MM.1S (cell line): ENCODE measurements at regions not wholly inside any gene's neighbourhood (a gene's known extent, or its start where the extent isn't known, plus 50 kb on each side); places are given as distances from the start of the nearest gene placed in this dataset.

ENCODE experiments used
- CTCF ChIP-seq: fragments of 300-600 bp; sonication (generic); IDR thresholded peaks from 2 replicates; pipeline ENCODE4 v1.5.1; 2016; ENCODE audit warnings: antibody characterized with exemption, low read length, mixed read lengths
- EZH2 ChIP-seq: fragments of 300-600 bp; sonication (generic); optimal IDR thresholded peaks from 2 replicates; pipeline ENCODE3; 2017; ENCODE audit warnings: low read depth, mild to moderate bottlenecking, antibody characterized with exemption, low read length, mixed read lengths

DNA sequence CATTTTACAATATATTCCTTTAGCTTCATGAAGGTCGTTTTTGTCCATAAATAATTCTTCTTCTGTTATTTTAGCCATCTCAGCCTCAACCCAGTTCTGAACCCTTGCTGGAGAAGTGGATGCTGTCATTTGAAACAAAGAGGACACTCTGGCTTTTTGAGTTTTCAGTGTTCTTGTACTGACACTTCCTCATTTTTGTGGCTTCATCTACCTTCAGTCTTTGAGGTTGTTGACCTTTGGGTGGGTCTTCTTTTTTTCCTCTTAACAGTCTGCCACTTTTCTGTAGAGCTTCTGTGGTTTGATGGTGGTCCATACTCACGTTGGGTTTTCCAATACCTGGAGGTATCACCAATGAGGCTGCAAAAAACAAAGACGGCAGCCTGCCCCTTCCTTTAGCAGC lies 650.9 kb downstream of the PDCD6IP start:
- TF ChIP-seq EZH2, result no peak
- no peak for TF ChIP-seq CTCF
